ENCODE measurements at regions not wholly inside any gene's neighbourhood (a gene's known extent, or its start where the extent isn't known, plus 50 kb on each side); places are given as distances from the start of the nearest gene placed in this dataset.
"Not testable (repeated sequence)": the region's sequence is repeated elsewhere in the genome, so short reads cannot be mapped to it uniquely, and the experiment has no call there.

GRCh38 chr6:12554820-12555219 is 161.7 kb upstream of the PHACTR1 start:
- not testable (repeated sequence) for FAIRE-seq

GRCh38 chr6:12555267-12555666 is 161.3 kb upstream of the PHACTR1 start:
- no peak for FAIRE-seq

DNA sequence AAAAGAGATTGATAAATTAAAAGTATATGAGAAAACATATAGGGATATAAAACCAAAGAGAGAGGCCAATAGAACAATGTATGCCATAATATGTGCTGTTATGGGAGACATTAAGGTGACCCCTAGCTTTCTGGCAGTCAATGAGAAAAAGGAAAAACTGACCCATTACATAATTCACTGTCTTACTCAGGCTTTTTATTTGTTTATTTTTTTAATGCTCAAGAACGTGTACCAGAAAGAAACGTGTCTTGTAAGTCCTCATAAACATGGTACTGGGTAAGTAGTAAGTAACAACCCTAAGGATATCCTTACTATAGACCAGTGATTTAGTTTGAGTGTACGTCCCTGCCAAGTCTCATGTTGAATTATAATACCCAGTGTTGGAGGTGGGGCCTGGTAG is 160.8 kb upstream of the PHACTR1 start:
- FAIRE-seq, result no peak

DNA sequence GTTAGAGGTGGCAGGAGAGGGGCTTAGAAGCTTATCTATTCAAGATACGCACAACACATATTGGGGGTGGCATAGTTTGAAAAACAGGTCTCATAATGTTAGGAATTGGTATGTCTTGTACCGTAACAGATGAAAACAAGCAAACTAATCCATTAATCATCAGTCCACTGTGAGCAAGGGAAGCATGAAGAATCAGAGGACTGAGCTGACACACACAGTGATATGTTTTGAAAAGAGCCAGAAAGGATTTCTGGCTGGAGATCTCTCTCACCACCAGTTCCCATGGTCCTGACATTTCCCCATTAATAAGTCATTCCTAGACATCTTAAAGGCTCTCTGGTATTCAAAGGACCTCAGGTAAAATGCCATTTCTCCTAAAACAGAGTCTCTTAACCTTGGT is 158.8 kb upstream of the PHACTR1 start:
- FAIRE-seq, result no peak

GRCh38 chr6:12560315-12560714 is 156.3 kb upstream of the PHACTR1 start:
- no peak for FAIRE-seq

DNA sequence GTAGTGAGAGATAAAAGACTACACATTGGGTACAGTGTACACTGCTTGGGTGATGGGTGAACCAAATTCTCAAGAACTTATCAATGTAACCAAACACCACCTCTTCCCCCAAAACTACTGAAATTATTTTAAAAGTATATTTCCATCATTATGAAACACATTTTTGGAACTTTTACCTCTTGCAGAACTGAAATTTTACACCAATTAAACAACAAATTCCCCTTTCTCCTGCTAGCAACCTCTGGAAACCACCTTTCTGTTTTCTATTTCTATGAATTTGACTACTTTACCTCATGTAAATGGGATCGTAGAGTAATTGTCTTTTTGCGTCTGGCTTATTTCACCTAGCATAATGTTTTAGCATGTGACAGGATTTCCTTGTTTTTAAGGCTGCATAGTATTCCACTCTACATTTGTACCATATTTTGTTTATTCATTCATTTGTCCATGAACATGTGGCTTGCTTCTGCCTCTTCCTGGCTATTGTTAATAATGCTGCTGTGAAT is 149.9 kb upstream of the PHACTR1 start:
- no peak for FAIRE-seq

DNA sequence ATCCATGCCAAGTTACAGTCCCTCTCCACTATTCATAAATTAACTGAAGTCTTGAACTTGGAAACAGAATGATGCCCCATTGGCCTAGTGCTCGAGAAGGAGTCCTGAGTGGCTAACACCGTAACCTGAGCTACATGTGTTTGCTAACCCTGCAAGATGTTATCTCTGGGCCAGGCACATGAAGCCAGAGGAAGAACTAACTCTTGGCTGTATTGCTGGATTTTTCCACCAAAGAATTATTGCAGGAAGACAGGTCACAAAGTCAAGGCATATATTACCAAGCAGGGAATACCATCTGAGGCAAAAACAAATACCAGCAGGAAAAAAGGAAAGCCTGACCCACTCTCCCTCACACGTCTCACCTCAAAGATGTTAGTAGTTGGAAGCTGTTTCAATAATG is 148.9 kb upstream of the PHACTR1 start:
- FAIRE-seq, result no peak

- no peak for FAIRE-seq
Observed at GRCh38 chr6:12569646-12570045, 146.9 kb upstream of the PHACTR1 start.

DNA sequence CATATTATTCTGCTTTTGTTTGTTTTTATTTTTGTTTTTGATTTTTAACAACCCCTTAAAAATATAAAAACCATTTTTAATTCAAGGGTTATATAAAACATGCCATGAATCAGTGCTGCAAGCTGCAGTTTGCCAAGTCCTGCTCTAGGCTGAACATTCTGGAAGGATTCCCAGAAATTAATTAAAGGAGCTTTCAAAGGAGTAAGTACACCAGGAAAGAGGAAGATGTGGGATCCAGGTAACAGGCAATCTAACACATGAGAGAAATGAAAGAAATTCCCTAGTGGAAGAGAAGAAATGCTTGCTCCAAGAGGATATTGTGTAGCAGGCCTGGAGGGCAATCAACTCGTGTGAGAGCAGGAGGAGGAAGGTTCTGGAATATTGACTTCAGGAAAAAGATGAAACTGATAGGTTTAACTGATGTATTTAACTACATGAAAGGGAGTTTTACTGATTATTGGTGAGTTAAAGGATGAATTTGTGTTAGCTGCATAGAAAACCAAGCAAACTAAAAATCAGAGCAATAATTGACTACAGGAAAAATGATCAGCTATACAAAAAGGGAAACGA is 146.0 kb upstream of the PHACTR1 start:
- no peak for FAIRE-seq

DNA sequence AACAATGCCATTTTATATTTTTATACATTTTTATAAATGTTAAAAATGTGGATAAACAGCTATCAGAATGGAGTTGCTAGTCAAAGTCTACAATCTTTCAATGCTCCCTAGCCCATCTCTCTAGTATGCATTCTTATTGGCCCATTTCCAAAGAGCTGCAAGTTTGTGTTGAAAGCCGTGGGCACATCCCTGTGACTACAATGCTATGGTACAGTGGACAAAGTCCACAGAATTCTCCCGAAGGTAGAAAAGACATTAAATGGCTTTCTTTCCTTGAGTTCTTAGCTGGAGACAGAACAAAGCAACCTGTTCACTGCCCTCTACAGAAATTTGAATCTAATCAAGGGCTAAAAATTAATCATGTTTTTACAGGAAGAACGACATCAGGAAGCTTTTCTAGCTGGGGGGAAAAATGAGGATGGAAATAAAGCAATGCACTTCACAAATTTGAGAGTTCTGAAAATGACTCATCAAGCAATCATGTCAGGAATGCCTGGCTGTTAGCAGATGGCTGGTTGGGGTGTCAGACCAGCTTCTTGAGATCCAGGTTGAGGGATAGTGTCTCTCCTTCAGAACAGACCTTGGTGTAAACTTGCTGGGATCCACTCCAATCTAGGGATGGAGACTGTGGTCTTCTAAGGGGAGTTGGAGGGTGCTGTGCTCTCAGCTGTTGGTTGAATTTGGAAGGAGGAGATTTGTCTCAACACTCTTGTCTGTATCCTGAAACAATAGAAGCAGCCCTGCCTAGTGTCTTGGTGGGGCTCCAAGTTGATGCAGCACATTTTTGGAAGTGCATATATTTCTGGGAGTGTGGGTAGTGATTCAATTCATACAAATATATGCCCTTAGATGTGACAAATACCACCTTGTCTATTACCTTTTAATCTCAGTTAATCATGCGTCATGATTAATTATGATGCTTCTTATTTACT is 143.4 kb upstream of the PHACTR1 start:
- no peak for FAIRE-seq

DNA sequence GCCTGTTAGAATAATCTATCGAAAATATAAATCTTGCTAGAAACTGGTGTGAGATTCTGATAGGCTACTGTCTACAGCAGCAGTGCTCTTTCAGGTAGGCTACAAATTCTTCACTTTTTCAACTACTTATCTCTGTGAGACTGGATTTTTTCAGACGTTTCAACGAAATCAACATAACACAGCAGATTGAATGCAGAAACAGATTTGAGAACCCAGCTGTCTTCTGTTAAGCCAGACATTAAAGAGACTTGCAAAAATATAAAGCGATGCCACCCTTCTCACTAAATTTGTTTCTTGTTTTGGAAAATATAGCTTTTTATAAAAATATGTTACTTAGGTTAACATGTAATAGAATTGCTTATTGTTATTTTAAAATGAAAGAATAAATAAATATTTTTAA is 140.6 kb upstream of the PHACTR1 start:
- no peak for FAIRE-seq

DNA sequence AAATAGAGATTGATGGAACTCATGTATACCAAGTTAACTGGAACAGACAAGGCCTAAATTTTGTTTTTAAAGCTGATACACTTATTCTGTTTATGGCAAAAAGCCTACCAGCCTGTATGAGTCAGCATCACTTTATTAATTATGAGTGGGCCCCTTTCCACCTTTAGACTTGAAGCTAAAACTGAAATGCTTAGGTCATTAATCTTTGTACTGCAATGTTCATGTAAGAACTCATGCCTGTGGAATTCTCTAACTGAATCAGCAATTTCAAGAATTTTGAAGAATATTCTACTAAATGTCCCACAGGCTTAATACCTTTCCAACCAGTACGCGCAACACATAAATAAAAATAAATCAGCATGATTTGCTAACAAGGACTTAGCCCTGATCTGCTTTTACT is 140.2 kb upstream of the PHACTR1 start:
- FAIRE-seq, result no peak

- no peak for FAIRE-seq
Observed at GRCh38 chr6:12577124-12577850, 139.3 kb upstream of the PHACTR1 start.

GRCh38 chr6:12578097-12578496 is 138.5 kb upstream of the PHACTR1 start:
- FAIRE-seq, result no peak

DNA sequence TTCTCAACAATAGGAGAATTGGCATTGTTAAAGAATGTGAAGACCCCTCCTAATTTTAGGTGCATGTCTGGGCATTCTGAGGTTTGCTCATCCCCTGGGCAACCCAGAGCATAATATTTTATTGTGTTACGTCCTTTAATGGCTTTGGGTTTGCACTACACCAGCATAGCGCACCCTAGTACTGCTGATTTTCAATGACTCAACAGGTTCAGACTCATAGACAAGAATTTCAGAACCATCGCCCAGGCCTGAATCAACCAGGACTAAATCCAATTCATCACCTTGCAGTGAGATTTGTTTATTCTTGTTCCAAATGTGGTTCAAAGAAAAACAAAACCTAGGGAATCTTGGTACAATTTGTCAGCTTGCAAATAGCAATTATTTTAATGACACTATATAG is 137.8 kb upstream of the PHACTR1 start:
- no peak for FAIRE-seq

GRCh38 chr6:12580290-12580689 is 136.3 kb upstream of the PHACTR1 start:
- no peak for FAIRE-seq

- no peak for FAIRE-seq
Observed at GRCh38 chr6:12582421-12583110, 134.0 kb upstream of the PHACTR1 start.

DNA sequence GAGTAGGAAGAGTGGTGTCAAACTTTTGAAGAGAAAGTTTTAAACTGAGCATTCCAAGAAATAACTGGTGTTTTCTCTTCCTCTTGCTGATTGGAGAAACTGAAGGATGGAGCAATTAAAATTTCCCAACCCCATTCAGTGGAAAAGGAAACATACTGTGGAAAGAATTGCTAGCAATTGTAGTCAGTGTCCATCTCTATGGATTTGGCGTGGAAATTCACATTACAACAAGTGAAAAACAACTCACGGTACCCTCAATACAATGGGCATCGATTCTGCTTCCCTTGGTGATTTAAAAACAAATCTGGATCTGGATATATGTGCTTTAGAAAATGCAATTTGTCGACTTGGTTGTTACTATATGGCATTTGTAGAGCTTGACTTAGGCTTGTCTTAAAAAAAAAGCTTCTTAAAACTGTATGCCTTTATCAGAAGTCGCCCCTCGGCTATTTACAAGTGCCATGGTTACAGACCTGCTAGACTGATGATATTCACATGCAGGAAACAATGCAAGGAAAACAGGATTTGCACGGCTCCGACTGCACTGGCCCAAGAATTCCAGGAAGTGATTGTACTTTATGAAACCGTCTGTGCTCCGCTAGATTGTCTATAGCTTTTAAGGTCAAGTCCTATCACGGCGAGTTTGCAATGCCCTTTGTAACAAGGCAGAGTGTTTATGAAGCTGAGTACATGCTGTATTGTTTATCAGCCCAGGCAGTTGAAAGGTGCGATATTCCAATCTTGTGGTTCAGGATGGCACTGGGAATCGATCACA is 131.7 kb upstream of the PHACTR1 start:
- no peak for FAIRE-seq

DNA sequence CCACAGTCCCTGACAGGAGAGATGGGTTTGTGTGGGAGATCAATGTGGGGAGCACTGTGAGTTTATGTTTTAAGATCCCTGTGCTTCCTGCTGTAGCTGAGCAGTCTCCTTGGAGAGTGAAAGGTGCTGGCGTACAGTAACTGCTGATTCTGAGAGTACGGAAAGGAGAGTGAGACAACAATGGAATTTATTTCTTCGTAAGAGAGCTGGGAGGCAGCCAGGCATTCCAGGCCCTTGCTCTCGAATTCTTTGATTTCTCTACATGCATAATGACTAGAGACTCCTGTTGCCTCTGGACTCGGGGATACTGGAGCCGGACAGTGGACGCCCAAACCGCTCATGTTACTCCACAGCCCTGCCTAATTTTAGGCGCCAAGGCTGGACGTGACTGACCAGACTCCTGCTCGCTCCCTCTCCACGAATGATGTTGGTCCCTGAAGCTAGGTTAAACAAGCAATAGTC is 131.0 kb upstream of the PHACTR1 start:
- FAIRE-seq, result no peak

DNA sequence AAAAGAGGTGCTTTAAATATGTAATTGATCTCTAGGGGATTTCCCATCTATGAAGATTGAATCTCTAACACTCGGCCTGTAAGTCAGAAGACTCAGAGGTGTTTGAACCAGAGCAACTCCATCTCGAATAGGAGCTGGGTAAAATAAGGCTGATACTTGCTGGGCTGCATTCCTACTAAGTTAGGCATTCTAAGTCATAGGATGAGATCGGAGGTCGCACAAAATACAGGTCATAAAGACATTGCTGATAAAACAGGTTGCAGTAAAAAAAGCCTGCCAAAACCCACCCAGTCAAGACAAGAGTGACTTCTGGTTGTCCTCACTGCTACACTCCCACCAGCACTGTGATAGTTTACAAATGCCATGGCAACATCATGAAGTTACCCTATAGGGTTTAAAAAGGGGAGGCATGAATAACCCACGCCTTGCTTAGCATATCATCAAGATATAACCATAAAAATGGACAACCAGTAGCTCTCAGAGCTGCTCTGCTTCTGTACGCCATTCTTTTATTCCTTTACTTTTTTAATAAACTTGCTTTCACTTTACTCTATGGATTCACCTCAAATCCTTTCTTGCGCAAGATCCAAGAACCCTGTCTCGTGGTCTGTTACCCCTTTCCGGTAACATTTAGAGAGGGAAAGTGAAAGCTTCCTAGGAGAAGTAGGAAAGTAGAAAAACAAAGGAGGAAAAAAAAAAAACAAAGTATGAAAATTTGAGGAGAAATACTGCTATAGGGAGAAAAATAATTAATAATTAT is 129.7 kb upstream of the PHACTR1 start:
- FAIRE-seq, result no peak

DNA sequence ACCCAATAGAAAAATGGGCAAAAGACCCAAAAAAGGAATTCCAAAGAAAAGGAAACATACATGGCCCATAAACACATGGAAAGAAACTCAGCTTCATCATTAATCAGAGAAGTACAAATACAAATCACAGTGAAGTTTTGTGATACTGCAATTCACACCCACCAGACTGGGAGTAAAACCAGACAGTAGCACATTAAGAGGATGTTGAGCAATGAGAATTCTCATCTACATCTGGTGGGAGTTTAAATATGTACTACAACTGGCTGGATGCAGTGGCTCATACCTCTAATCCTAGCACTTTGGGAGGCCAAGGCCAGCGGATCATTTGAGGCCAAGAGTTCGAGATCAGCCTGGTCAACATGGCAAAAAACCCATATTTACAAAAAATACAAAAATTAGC is 125.7 kb upstream of the PHACTR1 start:
- FAIRE-seq, result no peak

All from colon (tissue), 2 donors.